MM.1S (cell line): ENCODE measurements at regions not wholly inside any gene's neighbourhood (a gene's known extent, or its start where the extent isn't known, plus 50 kb on each side); places are given as distances from the start of the nearest gene placed in this dataset.

Experiments
- EZH2 ChIP-seq: fragments of 300-600 bp; sonication (generic); optimal IDR thresholded peaks from 2 replicates; pipeline ENCODE3; 2017; ENCODE audit warnings: low read depth, mild to moderate bottlenecking, antibody characterized with exemption, low read length, mixed read lengths
- TF ChIP-seq, protein P1 (sequence below): fragments of 300-600 bp; sonication (generic); IDR thresholded peaks from 2 replicates; pipeline ENCODE4 v1.5.1; 2016; ENCODE audit warnings: antibody characterized with exemption, low read length, mixed read lengths

- TF ChIP-seq, protein P1, sequence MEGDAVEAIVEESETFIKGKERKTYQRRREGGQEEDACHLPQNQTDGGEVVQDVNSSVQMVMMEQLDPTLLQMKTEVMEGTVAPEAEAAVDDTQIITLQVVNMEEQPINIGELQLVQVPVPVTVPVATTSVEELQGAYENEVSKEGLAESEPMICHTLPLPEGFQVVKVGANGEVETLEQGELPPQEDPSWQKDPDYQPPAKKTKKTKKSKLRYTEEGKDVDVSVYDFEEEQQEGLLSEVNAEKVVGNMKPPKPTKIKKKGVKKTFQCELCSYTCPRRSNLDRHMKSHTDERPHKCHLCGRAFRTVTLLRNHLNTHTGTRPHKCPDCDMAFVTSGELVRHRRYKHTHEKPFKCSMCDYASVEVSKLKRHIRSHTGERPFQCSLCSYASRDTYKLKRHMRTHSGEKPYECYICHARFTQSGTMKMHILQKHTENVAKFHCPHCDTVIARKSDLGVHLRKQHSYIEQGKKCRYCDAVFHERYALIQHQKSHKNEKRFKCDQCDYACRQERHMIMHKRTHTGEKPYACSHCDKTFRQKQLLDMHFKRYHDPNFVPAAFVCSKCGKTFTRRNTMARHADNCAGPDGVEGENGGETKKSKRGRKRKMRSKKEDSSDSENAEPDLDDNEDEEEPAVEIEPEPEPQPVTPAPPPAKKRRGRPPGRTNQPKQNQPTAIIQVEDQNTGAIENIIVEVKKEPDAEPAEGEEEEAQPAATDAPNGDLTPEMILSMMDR, result no peak
- no peak for TF ChIP-seq EZH2
Observed at GRCh38 chr1:157227700-157228099, 89.5 kb upstream of the ETV3 start.
